ENCODE measurements at regions not wholly inside any gene's neighbourhood (a gene's known extent, or its start where the extent isn't known, plus 50 kb on each side); places are given as distances from the start of the nearest gene placed in this dataset.

DNA sequence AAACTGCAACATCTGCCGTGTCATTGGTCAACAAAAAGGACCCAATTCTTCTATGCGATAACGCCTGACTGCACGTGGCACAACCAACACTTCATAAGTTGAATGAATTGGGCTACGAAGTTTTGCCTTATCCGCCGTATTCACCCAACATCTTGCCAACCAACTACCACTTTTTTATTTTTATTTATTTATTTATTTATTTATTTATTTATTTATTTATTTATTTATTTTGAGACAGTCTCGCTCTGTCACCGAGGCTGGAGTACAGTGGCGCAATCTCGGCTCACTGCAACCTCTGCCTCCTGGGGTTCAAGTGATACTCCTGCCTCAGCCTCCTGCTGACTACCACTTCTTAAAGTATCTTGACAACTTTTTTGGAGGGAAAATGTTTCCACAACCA, 127.4 kb downstream of the RASSF9 start:
- Histone ChIP-seq H3K4me3 (ENCODE audit: low read depth, low read length) (no peak overlapping the region), H3K36me3 (ENCODE audit: control insufficient read depth, insufficient read depth, low read length) (no peaks in the 10 kb centered on the region), H3K27me3 (ENCODE audit: control insufficient read depth, insufficient read depth, low read length) (no peaks in the 10 kb centered on the region)
- no peak for TF ChIP-seq CTCF (IDR thresholded peaks at IDR 0.05; ENCODE audit: insufficient read depth, low read length, severe bottlenecking)
- DNase-seq (ENCODE audit: low read depth) = no peak
- no peak for FAIRE-seq

DNA sequence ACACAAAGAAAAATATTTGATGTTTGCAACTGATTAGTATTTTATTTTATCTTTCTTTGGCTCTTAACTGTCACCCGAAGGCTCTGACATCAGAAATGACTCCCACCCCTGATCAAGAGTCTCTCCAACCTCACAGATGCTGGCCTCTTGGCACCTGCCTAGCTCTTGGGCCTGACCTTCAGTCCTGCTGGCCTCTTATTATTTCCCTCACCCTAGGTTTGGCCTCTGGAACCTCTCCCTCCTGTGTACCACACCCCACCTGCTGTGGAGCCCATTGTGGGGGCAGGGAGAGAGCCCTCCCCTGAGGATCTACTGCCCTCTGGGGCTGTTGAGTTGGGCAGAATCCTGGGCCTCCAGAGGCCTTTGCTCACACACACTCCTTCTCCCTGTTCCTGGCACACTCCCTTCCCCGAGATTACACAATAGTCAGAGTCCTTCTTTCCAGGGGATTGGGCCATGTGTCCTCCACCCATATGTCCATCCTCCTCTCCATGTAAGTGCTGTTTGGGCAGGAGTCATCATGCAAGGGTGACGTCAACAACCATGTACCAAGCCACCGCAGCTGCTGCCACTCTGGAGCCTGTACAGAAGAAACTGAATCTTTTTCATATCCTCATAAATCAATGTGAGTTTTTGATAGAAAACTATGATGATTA, 124.3 kb downstream of the RASSF9 start:
- Histone ChIP-seq H3K36me3 (ENCODE audit: control insufficient read depth, insufficient read depth, low read length) (no peaks in the 10 kb centered on the region), H3K27me3 (ENCODE audit: control insufficient read depth, insufficient read depth, low read length) (no peaks in the 10 kb centered on the region), H3K4me3 (ENCODE audit: low read depth, low read length) (no peak overlapping the region)
- no peak for TF ChIP-seq CTCF (IDR thresholded peaks at IDR 0.05; ENCODE audit: insufficient read depth, low read length, severe bottlenecking)
- DNase-seq (ENCODE audit: low read depth) = no peak
- no peak for FAIRE-seq

DNA sequence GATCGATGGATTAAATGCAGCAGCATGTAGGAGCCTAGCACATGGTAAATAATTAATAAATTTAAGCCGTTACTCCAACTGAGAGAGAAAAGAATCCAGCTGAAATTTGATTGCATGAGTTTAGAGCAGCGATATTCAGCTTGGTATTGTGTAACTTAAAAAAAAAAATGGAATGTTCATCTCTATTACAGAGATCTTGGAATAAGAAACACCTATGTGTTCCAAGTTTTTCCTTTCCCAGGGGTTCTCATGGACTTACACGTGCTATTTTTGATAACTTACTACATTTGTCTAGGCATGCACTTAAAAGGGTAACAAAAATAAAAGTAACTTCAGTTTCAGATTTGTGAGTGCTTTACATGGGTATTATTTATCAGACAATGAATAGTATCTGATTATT, 122.8 kb downstream of the RASSF9 start:
- FAIRE-seq = no peak
- no peak for DNase-seq (ENCODE audit: low read depth)
- TF ChIP-seq CTCF (IDR thresholded peaks at IDR 0.05; ENCODE audit: insufficient read depth, low read length, severe bottlenecking) = no peak
- Histone ChIP-seq H3K4me3 (ENCODE audit: low read depth, low read length) (no peak overlapping the region), H3K27me3 (ENCODE audit: control insufficient read depth, insufficient read depth, low read length) (no peaks in the 10 kb centered on the region), H3K36me3 (ENCODE audit: control insufficient read depth, insufficient read depth, low read length) (no peaks in the 10 kb centered on the region)

DNA sequence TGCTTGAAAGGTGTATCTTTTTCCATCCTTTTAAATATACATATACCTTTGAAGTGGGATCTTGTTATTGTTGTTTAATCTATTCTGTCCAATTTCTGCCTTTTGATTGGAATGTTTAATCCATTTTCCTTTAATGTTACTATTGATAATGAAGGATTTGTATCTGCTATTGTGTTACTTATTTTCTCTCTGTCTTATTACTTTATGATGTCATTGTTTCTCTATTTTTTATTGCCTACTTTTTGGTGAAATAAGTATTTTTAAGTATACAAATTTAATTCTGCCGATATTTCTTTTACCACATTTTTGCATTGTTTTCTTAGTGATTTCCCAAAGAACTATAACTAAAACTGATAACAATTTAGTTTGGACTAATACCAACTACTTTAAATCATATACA, 121.8 kb downstream of the RASSF9 start:
- Histone ChIP-seq H3K4me3 (ENCODE audit: low read depth, low read length) (no peak overlapping the region), H3K36me3 (ENCODE audit: control insufficient read depth, insufficient read depth, low read length) (no peaks in the 10 kb centered on the region), H3K27me3 (ENCODE audit: control insufficient read depth, insufficient read depth, low read length) (no peaks in the 10 kb centered on the region)
- FAIRE-seq (no peak), DNase-seq (ENCODE audit: low read depth) (no peak)
- no peak for TF ChIP-seq CTCF (IDR thresholded peaks at IDR 0.05; ENCODE audit: insufficient read depth, low read length, severe bottlenecking)

GRCh38 chr12:85720308-85721033, 115.7 kb downstream of the RASSF9 start:
- Histone ChIP-seq H3K36me3 (ENCODE audit: control insufficient read depth, insufficient read depth, low read length) (no peaks in the 10 kb centered on the region), H3K4me3 (ENCODE audit: low read depth, low read length) (no peak overlapping the region), H3K27me3 (ENCODE audit: control insufficient read depth, insufficient read depth, low read length) (no peaks in the 10 kb centered on the region)
- peak; percentile 12 for DNase-seq (ENCODE audit: low read depth)
- no peak for FAIRE-seq
- TF ChIP-seq CTCF (IDR thresholded peaks at IDR 0.05; ENCODE audit: insufficient read depth, low read length, severe bottlenecking) = no peak

Data from bronchial epithelial cell (primary cell).